DMS 273 treated with DMSO at 0.1 percent for 48 hours (cell line): ENCODE measurements at regions not wholly inside any gene's neighbourhood (a gene's known extent, or its start where the extent isn't known, plus 50 kb on each side); places are given as distances from the start of the nearest gene placed in this dataset.

Experiments used
- DNase-seq: peaks from one replicate; lab custom pipeline; 2025; lab: John Stamatoyannopoulos, UW

- no peak for DNase-seq
Observed at GRCh38 chr15:93640411-93640962, 551.5 kb upstream of the RGMA start.

- no peak for DNase-seq
Observed at GRCh38 chr15:93631958-93632618, 543.1 kb upstream of the RGMA start.

GRCh38 chr15:93619597-93619996 is 530.6 kb upstream of the RGMA start:
- no peak for DNase-seq

GRCh38 chr15:93617443-93617842 is 528.4 kb upstream of the RGMA start:
- no peak for DNase-seq

- DNase-seq, result no peak
Observed at GRCh38 chr15:93614386-93615104, 525.5 kb upstream of the RGMA start.

DNA sequence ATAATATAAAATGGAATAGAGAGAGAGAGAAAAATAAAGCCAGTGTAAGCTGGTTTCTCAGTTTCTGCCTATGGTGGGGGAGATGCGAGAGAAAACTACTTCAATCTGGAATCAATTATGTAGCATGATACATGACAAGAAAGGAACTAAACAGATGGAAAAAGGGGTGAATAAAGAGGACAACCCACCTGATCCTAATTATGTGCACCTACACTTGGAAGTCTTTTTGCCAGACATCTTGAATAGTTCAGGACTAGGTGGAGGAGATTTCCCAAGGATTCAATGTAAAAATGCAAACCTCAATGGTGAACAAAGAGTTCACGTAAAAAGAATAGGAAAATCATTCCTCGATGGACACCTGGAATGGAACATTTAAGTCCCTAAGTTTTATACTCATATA is 524.4 kb upstream of the RGMA start:
- DNase-seq, result no peak

DNA sequence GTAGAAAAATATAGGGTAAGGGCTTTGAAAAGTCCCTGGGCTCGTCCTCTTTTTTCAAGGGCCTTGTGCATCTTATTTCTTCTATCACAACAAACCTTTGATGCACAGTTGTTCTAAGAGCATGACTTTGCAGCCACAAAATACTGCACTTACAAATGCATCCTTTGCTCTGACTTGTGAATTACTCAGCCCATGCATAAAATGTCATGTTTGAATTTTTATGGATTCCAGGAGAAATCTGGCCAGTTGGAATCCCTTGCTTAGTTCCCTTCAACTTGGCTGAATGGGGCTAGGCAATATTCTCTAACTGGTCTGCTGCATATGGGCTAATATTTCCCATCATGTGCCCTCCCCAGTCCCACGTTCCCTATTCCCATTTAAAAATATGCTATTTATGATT is 523.9 kb upstream of the RGMA start:
- no peak for DNase-seq

GRCh38 chr15:93610944-93611343 is 521.9 kb upstream of the RGMA start:
- DNase-seq, result no peak

DNA sequence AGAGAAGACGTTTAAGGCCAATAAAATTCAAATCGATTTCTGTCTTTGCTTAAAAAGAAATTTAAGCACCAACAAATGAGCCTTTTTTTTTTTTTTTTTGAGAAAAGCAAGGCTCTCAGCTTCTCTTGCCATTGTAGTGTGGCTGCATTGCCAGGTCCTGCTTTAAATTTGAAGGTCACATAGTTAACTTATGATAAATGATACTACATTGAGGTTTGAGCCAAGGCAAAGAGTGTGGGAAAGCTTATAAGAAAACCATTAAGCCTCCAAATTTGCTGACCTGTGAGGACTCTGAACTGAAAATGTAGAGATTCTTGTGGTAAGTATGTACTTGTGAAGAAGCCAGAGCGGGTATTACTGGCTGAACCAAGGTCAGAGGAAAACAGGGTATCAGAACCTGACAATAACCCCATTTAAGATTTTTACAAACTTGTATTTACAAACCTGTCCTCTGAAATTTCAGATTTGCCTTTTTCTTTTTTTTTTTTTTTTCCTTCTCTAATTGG is 519.7 kb upstream of the RGMA start:
- no peak for DNase-seq

DNA sequence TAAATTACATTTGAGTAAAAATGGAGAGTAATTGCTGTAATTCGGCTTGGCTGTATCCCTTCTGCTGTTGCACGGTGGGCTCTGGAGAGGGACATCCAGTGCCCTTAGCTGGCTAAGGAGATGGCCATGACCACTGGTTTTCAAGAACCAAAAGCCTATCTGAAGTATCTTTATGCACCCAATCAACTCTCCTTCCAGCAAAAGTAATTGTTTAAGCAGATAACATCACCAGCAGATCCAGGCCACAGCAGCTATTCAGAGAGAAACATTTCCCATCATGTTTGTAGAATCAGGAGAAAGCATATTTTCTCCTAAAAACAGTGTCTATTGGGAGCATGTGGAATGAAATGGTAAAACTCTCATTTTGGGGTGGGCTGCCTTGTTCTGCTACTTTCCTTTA is 514.5 kb upstream of the RGMA start:
- DNase-seq, result no peak

DNA sequence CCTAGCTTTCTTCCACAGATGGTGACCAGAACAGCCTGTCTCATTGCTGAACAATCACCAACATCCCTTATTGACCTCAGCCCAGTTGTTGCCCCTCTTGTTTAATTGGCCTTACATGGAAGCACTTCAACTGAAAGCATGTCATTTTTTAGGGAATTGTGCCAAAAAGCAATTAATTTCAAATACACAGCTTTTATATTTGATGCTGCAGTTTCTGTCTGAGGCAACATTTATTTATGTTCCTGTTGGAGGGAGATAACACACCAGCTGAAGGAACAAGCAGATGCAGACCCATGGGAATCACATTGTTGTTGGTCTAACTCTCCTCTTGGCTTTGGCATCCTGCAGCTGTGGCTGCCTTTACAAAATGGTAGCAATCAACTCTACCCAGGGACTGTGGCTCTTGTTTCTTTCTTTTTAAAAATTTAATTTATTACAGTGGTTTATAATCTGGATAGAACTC is 498.1 kb upstream of the RGMA start:
- DNase-seq, result no peak

GRCh38 chr15:93585012-93585411 is 496.0 kb upstream of the RGMA start:
- DNase-seq, result no peak

DNA sequence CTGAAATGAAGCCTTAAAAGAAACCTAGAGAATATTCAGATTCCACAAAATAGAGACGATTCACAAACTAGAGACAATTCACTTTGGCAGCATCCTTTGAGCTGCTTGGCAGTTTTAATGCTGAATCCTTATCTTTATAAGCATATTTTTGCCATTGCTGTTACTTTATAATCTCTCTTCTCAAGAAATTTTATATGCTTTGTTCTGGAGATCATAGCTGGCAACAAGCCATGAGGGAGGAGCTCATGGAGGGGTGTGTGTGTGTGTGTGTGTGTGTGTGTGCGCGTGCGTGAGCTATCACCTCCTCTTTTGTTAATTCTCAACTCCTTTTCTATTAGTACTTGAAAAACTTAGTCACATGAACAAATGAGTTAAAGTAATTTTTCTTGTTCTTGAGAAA is 495.0 kb upstream of the RGMA start:
- no peak for DNase-seq

DNA sequence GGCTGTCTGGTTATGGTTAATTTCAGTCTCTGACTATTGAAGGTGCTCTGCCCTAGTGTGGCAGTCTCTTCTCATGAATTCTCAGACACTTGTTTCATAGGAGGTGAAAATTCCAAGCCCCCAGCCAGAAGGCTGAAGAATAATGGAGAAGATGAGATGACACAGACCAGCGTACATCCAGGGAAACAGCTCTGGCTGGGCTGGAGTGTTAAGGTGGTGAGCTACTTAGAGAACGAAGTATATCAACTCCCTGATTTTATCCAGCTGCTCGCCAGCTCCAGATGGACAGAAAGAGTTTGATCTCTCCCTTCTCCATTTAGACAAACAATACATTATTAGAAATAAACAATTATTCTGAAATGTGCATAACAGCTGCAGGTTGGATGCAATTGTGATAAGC is 494.5 kb upstream of the RGMA start:
- DNase-seq, result no peak

DNA sequence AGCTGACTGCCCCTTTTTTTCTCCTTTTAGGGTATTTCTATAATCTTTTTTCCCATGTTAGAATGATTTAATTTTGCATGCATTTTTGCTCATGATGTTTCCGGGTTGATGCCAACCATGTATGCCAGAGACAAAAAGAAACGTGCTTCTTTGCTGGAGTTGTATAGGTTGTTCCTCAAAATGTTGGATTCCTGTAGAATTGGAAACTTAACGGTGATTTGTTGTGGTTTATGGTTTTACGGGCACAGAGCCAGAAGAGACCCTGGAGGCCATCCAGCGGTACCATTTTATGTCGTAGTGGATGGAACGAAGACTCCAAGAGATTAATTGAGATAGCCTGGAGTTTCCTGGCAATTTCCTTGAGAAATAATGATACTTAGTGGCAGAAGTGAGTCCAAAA is 481.5 kb upstream of the RGMA start:
- no peak for DNase-seq

DNA sequence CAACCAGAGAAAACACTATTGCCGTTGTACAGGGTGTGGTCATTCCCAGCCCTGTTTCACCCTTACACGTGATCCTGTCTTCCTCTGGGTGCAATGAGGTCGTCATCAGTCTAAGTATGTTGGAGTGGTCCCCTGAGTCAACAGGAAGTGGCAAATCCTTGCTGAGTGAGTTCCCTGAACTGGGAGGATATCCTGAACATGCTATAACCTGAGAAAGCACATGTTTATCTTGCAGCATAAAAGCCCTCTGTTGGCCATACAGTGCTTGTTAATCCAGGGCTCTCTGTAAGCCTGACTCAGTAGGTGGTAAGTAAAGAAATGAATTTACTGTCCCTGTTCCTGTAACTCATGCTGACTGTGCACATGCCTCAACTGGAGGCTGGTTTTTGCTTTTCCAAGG is 477.8 kb upstream of the RGMA start:
- no peak for DNase-seq

- DNase-seq, result no peak
Observed at GRCh38 chr15:93565201-93565600, 476.2 kb upstream of the RGMA start.

- no peak for DNase-seq
Observed at GRCh38 chr15:93563218-93563617, 474.2 kb upstream of the RGMA start.

DNA sequence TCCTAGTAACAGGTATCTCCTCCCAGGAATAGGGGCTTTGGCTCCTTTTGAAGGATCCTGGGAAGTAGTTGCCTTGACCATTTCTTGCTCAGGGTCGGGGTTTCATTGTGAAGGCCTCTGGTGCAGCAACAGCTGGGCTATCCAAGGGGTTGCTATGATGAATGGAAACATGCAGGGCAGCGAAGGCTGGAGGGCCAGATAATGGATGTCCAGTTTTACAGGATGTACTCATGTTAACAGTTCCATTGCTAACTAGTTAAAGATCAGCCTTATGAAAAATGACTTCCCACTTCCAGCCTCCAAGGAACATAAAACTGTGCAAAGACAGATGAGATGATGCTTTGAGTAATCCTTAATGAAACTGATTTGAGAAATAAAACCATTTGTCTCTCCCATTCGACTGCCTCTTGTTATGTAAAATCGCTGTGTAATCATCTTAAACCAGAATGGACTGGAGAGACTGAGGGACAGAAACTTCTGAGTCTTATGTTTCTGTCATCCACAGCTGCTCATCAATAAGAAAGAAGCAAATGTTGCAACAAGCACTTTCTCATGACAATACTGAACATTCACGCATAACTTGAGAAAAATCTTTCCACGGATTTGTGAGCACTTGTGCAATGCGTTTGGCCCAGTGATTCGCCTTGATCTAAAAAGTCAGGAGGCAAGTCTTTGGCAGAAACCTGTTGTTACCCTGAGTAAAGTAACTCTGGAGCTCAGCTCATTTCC is 473.5 kb upstream of the RGMA start:
- no peak for DNase-seq

GRCh38 chr15:93557696-93558095 is 468.7 kb upstream of the RGMA start:
- DNase-seq, result no peak

DNA sequence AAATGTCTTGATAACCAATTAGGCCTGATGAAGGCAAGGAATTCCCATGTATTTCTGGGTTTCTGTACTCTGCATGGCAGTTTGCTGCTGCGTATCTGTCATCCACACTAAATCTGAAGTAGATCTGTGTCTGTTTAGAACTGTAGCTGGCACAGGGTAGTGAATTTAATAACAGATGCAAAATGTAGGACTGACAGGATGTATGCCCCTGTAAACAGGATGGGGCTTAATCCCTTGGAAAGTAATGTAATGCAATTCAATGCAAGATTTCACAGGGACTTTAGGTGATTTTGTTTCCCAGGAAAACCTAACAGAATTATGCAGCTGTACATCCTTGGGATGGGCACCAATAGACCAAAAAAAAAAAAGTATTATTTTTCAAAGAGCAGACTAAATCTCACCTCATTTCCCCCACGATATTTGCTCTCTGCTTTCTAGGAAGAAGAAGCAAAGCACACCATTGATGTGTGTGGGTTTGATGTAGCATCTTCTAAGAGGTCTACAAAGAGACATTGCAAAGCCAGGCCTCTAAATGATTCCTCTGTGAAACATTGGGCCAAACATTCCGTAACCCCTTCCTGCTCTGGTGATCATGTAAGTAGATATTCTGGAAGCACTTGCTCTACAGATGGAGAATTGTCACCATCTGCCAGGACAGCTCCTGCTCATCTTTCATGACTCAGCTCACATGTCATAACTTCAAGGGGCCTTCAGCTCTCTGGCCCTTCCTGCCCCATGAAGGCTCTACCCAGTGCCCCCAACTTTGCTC is 464.3 kb upstream of the RGMA start:
- no peak for DNase-seq

DNA sequence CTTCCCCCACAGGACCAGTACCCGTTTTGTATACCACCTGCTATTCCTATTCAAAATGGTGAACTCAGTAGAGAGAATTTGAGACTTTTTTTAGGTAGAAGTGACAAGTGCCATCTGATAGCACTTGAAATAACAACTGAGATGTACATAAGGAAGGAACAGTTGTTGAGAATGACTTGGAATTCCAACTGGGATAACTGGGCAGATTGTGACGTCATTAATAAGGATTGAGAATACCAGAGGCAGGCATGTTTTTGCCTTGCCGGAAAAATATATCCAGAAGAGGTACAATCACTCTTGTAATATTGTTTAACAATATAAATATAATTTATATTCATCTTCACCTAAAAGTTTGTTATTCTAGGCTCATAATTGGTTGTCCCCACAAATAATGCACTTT is 454.1 kb upstream of the RGMA start:
- DNase-seq, result no peak
